GM19467 (cell line): ENCODE measurements at regions not wholly inside any gene's neighbourhood (a gene's known extent, or its start where the extent isn't known, plus 50 kb on each side); places are given as distances from the start of the nearest gene placed in this dataset.
"Not testable (repeated sequence)": the region's sequence is repeated elsewhere in the genome, so short reads cannot be mapped to it uniquely, and the experiment has no call there.

Experiments
- ATAC-seq: cut with Tn5 transposase; IDR thresholded peaks from one replicate; pipeline ENCODE4 v1.9.1; 2021; ENCODE audit warnings: mild to moderate bottlenecking, moderate library complexity; ENCODE audit not compliant: unreplicated experiment

- ATAC-seq, result no peak
Measured at GRCh38 chr4:158122501-158122900, 50.3 kb downstream of the GASK1B start.

- no peak for ATAC-seq
Measured at GRCh38 chr4:158121161-158121579, 51.7 kb downstream of the GASK1B start.

- not testable (repeated sequence) for ATAC-seq
Measured at GRCh38 chr4:158120645-158121151, 52.1 kb downstream of the GASK1B start.

DNA sequence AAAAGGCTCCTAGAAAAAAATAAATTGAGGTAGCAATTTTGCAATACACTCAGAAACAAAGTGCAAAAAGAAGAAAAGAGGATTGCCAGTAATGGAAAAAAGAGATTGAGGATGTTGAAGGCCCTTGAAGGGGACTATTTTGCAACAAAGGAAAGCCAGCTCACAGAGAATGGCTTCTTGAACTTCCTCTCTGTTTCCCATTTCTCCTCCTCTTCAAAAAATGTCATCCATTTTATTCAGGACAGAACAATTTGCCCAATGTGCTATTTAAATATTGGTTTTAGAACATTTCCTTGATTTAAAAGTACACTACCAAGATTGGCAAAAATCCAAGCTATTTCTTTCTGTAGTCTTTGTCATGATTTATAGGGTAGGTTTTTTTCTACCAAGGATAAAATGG, 60.2 kb downstream of the GASK1B start:
- no peak for ATAC-seq

GRCh38 chr4:158111241-158111640, 61.6 kb downstream of the GASK1B start:
- no peak for ATAC-seq

DNA sequence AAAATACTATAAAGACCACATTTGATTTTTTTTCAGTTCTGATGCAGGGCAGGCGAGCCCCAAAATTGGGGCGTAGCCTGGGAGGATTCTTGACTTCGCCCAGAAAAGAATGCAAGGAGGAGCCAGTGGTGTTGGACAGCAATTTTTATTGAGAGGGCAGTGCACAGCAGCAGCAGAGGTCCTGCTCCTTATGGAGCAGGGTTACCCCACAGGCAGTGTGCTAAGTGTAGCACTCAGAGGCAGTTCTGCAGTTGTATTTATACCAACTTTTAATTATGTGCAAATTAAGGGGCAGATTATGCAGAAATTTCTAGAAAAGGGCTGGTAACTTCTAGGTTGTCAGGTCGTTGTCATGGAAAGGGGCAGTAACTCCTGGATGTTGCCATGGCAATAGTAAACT, 69.9 kb downstream of the GASK1B start:
- ATAC-seq, result no peak

- no peak for ATAC-seq
Measured at GRCh38 chr4:158099686-158100085, 73.1 kb downstream of the GASK1B start.

- ATAC-seq, result no peak
Measured at GRCh38 chr4:158098802-158099201, 74.0 kb downstream of the GASK1B start.

GRCh38 chr4:158094413-158095134, 78.3 kb downstream of the GASK1B start:
- no peak for ATAC-seq

DNA sequence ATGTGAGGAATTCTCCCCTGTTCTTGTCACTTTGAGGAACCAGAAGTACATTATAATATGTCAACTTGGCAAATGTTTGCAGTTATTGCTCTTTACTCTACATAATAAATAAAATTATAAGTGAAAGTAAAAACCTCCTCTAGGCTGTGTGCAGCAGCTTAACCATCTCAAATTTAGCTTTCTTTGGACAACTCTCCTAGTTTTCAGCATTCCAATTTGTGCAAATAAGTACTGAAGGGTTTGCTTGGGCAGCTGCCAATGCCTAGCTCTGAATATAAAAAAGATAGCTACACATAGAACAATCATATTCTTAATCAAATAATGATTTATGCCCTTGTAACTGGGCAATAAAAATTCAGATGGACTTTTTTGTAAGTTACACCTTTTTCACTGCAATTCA, 82.5 kb downstream of the GASK1B start:
- ATAC-seq, result no peak

DNA sequence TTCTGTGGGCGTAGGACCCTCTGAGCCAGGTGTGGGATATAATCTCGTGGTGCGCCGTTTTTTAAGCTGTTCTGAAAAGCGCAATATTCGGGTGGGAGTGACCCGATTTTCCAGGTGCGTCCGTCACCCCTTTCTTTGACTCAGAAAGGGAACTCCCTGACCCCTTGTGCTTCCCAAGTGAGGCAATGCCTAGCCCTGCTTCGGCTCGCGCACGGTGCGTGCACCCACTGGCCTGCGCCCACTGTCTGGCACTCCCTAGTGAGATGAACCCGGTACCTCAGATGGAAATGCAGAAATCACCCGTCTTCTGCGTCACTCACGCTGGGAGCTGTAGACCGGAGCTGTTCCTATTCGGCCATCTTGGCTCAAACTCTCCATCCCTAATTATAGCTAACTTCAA, 82.9 kb downstream of the GASK1B start:
- ATAC-seq, result not testable (repeated sequence)

DNA sequence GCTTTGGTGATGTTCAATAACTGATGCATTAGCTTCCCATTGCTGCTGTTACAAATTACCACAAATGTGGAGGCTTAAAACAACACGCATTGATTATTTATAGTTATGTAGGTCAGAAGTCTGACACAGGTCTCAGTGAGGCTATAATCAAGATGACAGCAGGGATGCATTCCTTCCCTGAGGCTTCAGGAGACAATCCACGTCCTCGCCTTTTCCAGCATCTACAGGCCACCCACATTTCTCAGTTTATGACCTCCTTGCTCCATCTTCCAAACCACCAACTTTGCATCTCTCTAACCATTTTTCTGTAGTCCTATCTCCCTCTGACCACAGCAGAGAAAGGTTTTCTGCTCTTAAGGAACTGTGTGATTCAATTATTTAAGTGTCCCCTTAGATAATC, 92.5 kb downstream of the GASK1B start:
- ATAC-seq, result no peak

DNA sequence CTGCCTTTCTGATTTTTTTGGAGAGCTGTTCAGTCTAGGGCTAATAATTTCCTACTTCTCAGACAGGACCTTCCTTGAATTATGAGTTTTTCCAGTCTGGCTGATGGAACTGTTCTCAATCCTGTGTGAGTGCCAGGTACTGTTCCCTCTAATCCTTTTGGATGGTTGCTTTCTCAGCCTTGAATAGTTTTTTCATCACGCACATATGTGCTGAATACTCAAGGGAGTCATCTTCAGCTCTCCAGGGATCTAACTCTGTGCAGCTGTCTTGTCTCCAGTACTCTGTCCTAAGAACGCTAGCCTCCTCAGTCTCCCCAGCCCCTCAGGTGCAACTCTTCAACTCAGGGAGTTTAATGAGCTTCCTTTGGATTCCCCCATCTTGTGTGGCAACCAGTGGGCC, 93.2 kb downstream of the GASK1B start:
- no peak for ATAC-seq

GRCh38 chr4:158077835-158078234, 95.0 kb downstream of the GASK1B start:
- ATAC-seq, result no peak

- no peak for ATAC-seq
Measured at GRCh38 chr4:158074851-158075250, 98.0 kb downstream of the GASK1B start.

GRCh38 chr4:158071931-158072330, 100.9 kb downstream of the GASK1B start:
- ATAC-seq, result no peak

GRCh38 chr4:158068068-158068467, 104.8 kb downstream of the GASK1B start:
- ATAC-seq, result no peak

DNA sequence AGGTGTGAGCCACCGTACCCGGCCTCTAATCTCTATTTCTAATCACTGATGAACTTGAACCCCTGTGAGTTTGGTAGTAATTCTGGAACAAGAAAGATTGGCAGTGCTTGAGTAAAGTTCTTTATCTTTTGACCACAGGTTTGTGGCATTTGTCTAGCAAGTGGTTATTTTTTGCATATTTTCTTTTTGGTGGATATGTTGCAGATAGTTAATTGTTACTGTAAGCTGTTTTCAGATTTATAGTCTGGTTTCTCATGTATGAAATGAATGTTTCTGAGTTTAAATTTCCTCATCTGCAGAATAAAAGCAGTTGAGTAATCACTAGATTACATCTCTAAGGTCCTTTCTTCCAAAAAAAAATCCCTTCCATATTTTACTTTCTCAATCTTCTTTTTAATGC, 105.2 kb downstream of the GASK1B start:
- ATAC-seq, result no peak

GRCh38 chr4:158065603-158066002, 107.2 kb downstream of the GASK1B start:
- ATAC-seq, result no peak

DNA sequence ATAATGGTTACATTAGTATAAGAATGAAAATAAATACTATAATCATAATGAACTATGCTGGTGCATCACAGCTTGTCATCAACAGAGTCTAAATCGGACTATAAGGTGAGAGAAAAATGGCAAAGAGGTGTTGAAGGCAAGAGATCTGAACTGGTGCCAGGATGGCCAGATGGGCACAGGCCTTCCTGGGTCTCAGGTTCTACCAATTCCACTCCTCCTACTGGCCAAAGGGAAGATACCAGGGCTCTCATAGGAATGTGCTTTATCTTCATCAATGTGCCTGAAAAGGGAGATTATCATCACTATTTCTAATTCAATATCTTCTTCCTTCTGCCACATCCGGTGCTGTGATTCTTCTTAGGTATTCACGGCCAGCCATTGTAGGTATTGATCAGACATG, 107.6 kb downstream of the GASK1B start:
- no peak for ATAC-seq

DNA sequence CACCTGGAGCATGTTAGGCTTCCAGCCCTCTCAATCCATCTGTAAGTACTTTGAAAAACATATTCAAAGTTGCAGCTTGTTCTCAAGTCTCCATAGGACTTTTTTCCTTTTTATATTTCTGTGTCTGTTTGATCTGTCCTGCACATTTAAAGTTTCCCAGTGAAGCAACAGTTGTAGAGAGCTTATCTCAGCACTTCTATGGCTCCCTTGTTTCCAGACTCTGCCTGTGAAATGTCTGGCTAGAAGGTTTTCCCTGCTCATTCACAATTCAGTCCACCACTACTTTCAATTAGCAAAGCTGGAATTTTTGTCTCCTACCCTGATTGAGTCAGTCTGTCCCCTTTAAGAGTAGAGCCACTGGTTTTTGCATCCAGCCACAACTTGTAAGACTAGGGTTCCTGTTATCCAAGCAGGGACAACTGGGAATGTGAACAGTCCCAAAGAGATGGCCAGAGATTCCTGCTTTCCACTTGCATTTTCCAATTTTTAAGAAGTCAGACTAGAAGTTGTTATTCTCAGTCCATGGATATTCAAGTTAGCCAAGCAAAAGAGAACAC, 116.1 kb downstream of the GASK1B start:
- ATAC-seq, result no peak

- ATAC-seq, result no peak
Measured at GRCh38 chr4:158055668-158056067, 117.2 kb downstream of the GASK1B start.

GRCh38 chr4:158053801-158054200, 119.0 kb downstream of the GASK1B start:
- no peak for ATAC-seq
